HG02588 (cell line): ENCODE measurements at regions not wholly inside any gene's neighbourhood (a gene's known extent, or its start where the extent isn't known, plus 50 kb on each side); places are given as distances from the start of the nearest gene placed in this dataset.
A peak's percentile ranks its signal among the peaks of the same experiment; 100 is the strongest.

Experiments used
- ATAC-seq: cut with Tn5 transposase; IDR thresholded peaks from one replicate; pipeline ENCODE4 v1.9.1; 2021; ENCODE audit warnings: mild to moderate bottlenecking, moderate library complexity; ENCODE audit not compliant: unreplicated experiment

GRCh38 chr1:58908561-58909560, 125.0 kb upstream of the JUN start:
- ATAC-seq = no peak

DNA sequence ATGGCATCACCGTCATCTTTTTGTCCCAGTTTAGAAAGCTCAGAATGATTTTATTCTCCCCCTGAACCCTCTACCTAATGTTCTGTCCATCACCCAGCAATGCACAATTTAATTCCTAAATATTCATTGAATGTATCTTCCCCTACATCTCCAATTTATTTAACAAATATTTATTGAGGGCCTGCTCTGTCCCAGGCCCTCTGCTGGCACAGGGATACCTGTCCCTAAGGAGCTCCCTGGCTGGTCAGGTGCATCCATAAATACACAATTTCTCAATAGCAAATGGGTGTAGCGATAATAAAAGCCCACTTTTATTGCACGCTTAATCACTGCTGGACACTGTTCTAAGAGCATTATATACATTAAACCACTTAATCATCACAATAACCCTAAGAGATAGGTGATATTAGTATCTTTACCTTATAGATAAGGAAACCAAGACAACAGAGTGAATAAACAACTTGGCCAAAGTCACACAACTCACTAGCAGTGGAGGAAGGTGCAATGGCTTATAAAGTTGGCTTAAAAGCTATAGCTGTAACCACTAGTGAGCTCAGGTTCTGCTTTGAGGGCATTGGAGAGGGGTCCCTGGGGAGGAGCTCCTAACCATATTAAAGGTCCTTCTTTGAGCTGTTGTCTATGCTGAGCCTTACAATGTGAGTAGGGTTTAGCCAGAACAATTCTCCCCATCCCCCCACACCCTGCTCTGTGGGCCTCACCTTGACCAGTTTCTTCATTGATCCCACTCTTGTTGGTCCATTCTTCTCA, 126.3 kb upstream of the JUN start:
- no peak for ATAC-seq

- no peak for ATAC-seq
Observed at GRCh38 chr1:58911841-58912499, 128.1 kb upstream of the JUN start.

DNA sequence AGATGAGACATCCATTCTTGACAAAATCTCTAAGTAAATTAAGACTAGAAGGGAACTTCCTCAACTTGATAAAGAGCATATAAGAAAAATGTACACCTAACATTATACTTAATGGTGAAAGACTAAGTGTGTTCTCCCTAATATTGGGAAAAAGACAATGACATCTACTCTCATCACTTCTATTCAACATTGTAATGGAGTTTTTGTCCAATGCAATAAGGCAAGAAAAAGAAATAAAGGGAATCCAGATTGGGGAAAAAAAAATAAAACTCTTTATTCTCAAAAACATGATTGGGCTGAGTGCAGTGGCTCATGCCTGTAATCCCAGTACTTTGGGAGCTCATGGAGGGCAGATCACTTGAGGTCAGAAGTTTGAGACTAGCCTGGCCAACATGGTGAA, 131.1 kb upstream of the JUN start:
- no peak for ATAC-seq

DNA sequence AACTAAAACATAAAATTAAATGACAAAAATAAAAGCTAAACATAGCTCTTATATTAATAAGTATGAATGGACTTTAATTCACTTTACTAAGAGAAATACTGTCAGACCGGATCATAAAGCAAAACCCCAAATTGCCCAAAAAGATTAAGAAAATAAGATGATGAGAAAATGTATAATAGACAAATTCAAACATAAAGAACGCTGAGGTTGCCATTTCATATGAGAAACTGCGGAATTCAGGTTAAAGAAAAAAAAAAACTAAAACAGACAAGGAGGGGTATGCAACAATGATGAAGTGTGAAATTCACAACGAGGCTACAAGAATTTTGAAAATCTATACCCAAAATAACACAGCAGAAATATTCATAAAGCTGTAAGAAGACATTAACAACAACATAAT, 133.6 kb upstream of the JUN start:
- ATAC-seq = no peak

DNA sequence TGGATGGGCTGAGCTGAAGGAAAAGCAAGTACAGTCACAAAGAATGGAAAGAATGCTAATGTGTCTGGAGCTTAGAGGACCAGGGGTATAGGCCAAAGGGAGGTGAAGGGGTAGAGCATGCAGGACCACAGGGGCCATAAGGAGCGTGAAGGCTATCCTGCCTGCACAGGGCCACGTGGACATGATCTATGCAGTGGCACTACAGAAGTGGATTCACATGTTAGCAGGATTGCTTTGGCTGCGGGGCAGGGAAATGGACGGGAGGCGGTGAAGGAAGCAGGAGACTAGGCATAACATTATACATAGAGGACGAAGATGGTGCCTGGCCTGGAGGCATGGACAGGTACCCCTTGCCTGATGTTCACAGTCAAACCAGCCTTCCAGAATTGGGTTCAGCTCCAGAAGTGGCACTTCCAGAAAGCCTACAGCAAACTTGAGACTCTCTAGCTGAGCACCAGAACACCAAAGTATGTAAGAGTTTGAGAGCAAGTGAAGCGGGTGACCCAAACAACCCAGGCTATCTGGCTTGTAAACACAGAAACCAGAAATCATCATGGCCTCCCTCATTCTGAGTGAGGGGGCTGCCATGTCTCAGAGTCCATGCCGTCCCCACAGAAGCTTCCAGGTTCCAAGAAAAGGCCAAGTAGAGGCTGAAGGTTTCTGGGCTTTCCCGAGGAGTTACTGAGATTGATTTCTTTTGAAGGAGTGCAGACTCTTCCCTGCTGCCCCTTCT, 135.5 kb upstream of the JUN start:
- ATAC-seq = no peak

- ATAC-seq = no peak
Observed at GRCh38 chr1:58919959-58920321, 136.1 kb upstream of the JUN start.

DNA sequence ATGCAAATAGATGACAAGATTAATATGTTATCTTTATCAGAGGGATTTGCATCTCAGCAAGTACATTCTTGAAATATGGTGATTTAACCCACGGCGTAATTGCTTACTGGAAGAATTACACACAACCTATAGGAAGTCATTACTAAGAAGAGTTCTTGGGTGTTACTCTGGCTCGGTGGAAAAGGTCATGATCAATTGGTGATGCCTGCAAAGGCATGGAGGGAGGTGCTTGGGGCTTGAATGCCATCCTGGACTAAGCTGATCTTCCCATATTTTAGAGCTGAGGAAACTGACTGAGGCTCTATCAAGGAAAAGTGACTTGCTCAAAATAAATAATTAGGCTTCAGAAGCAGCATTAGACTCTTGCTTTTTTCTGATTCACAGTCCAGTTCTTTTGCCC, 137.5 kb upstream of the JUN start:
- no peak for ATAC-seq

GRCh38 chr1:58921751-58922150, 137.9 kb upstream of the JUN start:
- ATAC-seq = no peak

GRCh38 chr1:58922302-58923089, 138.6 kb upstream of the JUN start:
- peak; percentile 85 for ATAC-seq

DNA sequence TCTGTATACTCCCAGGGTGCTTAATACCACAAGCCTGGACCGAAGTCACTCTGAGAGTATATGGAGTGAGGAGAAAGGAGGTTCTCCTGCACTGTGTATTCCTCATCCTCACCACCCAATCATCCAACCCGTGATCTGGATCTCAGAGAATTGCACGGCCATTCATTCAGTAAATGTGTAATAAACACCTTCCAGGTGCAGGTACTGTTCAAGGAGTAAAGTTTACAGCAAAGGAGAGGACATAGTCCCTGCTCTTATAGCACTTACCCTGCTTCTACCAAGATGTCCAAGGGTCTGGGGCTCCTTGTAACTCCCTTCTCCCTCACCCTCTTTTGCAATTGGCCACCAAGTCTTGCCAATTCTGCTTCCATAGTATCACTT, 139.2 kb upstream of the JUN start:
- ATAC-seq = no peak

DNA sequence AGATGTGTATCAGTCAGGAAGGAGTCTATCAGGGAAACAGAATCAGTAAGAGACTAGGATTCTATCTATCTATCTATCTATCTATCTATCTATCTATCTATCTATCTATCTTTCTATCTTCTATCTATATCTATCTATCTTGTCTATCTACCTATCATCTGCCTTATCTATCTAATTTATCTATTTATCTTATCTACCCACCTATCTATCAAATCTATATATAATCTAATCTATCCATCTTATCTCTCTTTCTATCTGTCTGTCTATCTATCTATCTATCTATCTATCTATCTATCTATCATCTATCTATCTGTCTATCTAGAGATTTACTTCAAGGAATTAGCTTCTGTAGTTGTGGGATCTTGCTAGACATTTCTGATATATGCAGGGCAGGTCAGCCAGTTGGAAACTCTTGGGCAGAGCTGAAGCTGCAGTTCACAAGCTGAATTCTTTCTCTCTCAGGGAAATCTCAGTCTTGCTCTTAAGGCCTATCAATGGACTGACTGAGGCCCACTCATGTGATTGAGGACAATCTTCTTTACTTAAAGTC, 140.2 kb upstream of the JUN start:
- ATAC-seq = no peak

GRCh38 chr1:58924821-58925220, 141.0 kb upstream of the JUN start:
- no peak for ATAC-seq

- no peak for ATAC-seq
Observed at GRCh38 chr1:58925247-58925646, 141.4 kb upstream of the JUN start.

DNA sequence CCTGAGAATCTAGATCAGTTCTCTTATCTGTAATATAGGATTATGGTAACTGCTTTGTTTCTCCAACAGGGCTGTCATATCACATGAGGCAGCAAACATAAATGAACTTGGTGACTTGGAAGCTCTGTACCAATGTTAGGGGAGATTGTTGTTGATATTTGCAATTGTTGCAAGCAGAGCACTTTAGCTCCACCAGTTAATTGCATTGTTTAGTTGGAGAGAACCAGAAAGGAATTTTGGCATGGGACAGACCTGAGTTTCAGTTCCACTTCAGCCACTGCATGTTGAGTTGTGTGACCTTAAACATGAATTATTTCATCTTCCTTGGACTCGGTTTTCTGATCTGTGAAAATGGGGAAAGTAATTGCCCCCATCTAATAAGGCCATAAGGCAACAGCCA, 142.3 kb upstream of the JUN start:
- no peak for ATAC-seq

- no peak for ATAC-seq
Observed at GRCh38 chr1:58927041-58927721, 143.3 kb upstream of the JUN start.

DNA sequence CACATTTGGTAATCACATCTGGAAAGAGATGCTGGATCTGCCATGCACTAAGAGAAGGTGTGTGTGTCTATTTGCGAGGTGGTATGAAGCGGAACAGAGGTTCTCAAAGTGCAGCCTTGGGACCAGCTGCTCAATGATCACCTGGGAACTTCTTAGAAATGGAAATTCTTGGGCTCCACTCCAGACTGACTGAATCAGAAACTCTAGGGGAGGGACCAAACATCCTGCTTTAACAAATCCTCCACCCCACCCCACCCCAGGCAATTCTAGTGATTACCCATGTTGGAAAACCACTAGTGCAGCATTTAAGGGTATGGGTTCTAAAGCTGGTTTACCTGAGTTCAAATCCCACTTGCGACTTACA, 143.9 kb upstream of the JUN start:
- no peak for ATAC-seq

DNA sequence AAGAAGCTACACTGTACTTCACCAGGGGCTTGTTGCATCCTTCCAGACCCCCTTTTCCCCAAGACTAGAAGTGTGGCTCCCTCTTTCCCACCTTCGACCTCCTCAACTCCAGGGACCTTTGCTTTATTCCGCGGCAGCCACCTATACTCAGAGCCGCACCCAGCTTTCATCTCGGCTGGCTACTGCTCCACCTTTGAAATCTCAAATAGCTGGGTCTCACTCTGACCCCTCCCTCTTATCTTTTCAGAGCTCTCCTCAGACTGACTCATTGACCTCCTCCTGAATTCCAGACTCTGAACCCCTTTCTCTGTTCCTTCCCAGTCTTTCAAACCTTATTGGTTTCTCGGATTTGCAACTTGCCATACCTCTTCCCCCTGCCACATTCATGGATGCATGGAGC, 144.7 kb upstream of the JUN start:
- ATAC-seq = no peak

DNA sequence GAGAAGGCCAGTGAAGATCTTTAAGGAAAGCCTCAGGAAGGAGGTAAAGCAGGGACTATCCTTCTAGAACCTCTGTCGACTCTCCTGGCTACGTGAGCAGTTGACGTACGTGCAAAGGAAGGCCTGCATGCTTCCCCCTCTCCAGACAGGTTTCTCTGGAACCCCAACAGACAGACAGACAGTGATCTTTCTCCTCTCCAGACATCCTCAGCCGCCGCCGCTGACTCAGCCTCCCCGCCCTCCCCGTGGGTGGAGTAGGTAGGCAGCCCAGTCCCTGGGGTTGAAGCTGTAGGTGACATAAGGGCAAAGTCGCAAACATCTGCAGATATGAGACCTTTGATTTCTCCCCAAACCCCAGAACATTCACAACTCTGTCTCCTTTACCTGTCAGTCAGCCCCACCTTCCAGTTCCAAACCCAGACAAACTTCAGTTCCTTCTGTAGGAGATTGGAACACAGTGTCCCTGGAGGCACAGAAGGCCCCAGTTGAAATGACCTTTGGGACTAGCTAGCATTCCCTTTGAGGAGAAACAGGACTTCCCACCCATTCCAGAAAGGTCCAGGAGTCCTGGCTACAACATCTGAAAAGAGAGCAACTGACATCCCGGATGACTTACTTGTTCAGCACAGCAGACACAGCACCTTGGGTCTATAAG, 146.0 kb upstream of the JUN start:
- no peak for ATAC-seq
